ENCODE measurements at regions not wholly inside any gene's neighbourhood (a gene's known extent, or its start where the extent isn't known, plus 50 kb on each side); places are given as distances from the start of the nearest gene placed in this dataset.

GRCh38 chr3:164113371-164114332, 964.6 kb downstream of the SI start:
- H3K9me3 ChIP-seq (ENCODE audit: low read depth, low read length, poor library complexity, severe bottlenecking): no peaks in the 10 kb centered on the region
- no TSS peak for BruUV-seq (replicated peaks)
- intact Hi-C loops (cut with micrococcal nuclease; ENCODE audit: unreplicated experiment): no loop called here
- CTCF ChIA-PET: no interaction called here
- no peak for TF ChIP-seq CTCF (conservative IDR thresholded peaks at IDR 0.05; ENCODE audit: low read depth, low read length)
- no peak for TF ChIP-seq EZH2 (IDR thresholded peaks at IDR 0.05; ENCODE audit: borderline replicate concordance, low read depth, low read length, poor library complexity, severe bottlenecking)
- H3K4me3 ChIP-seq (ENCODE audit: low read depth, low read length, poor library complexity, severe bottlenecking): no peak overlapping the region
- no peak overlapping the region for H3K27ac ChIP-seq (ENCODE audit: low read depth, low read length, poor library complexity, severe bottlenecking)
- H3K4me1 ChIP-seq (ENCODE audit: insufficient read depth, low read length, poor library complexity, severe bottlenecking): no peaks in the 10 kb centered on the region
- no peaks in the 10 kb centered on the region for H3K36me3 ChIP-seq (ENCODE audit: insufficient read depth, low read length, poor library complexity, severe bottlenecking)
- POLR2A ChIA-PET (ENCODE audit: low non-redundant PET): no interaction called here
- no peaks in the 10 kb centered on the region for H3K27me3 ChIP-seq (replicated peaks; ENCODE audit: insufficient read depth, low read depth, low read length, poor library complexity)
- no peak for DNase-seq (ENCODE audit: low spot score)

GRCh38 chr3:164096352-164096751, 981.9 kb downstream of the SI start:
- BruUV-seq (replicated peaks): no TSS peak
- DNase-seq (ENCODE audit: low spot score): no peak
- no peak overlapping the region for H3K27ac ChIP-seq (ENCODE audit: low read depth, low read length, poor library complexity, severe bottlenecking)
- CTCF ChIA-PET: no interaction called here
- H3K36me3 ChIP-seq (ENCODE audit: insufficient read depth, low read length, poor library complexity, severe bottlenecking): no peaks in the 10 kb centered on the region
- no peaks in the 10 kb centered on the region for H3K4me1 ChIP-seq (ENCODE audit: insufficient read depth, low read length, poor library complexity, severe bottlenecking)
- H3K9me3 ChIP-seq (ENCODE audit: low read depth, low read length, poor library complexity, severe bottlenecking): no peaks in the 10 kb centered on the region
- intact Hi-C loops (cut with micrococcal nuclease; ENCODE audit: unreplicated experiment): no loop called here
- POLR2A ChIA-PET (ENCODE audit: low non-redundant PET): no interaction called here
- no peak for TF ChIP-seq CTCF (conservative IDR thresholded peaks at IDR 0.05; ENCODE audit: low read depth, low read length)
- no peak for TF ChIP-seq EZH2 (IDR thresholded peaks at IDR 0.05; ENCODE audit: borderline replicate concordance, low read depth, low read length, poor library complexity, severe bottlenecking)
- H3K27me3 ChIP-seq (replicated peaks; ENCODE audit: insufficient read depth, low read depth, low read length, poor library complexity): no peaks in the 10 kb centered on the region
- H3K4me3 ChIP-seq (ENCODE audit: low read depth, low read length, poor library complexity, severe bottlenecking): no peak overlapping the region

GRCh38 chr3:164095949-164096348, 982.3 kb downstream of the SI start:
- Histone ChIP-seq H3K4me3 (ENCODE audit: low read depth, low read length, poor library complexity, severe bottlenecking) (no peak overlapping the region), H3K9me3 (ENCODE audit: low read depth, low read length, poor library complexity, severe bottlenecking) (no peaks in the 10 kb centered on the region), H3K27ac (ENCODE audit: low read depth, low read length, poor library complexity, severe bottlenecking) (no peak overlapping the region), H3K36me3 (ENCODE audit: insufficient read depth, low read length, poor library complexity, severe bottlenecking) (no peaks in the 10 kb centered on the region), H3K4me1 (ENCODE audit: insufficient read depth, low read length, poor library complexity, severe bottlenecking) (no peaks in the 10 kb centered on the region), H3K27me3 (replicated peaks; ENCODE audit: insufficient read depth, low read depth, low read length, poor library complexity) (no peaks in the 10 kb centered on the region)
- POLR2A ChIA-PET (ENCODE audit: low non-redundant PET): no interaction called here
- BruUV-seq (replicated peaks): no TSS peak
- no peak for TF ChIP-seq CTCF (conservative IDR thresholded peaks at IDR 0.05; ENCODE audit: low read depth, low read length)
- TF ChIP-seq EZH2 (IDR thresholded peaks at IDR 0.05; ENCODE audit: borderline replicate concordance, low read depth, low read length, poor library complexity, severe bottlenecking): no peak
- no peak for DNase-seq (ENCODE audit: low spot score)
- CTCF ChIA-PET: no interaction called here
- intact Hi-C loops (cut with micrococcal nuclease; ENCODE audit: unreplicated experiment): no loop called here

All from A673 (cell line).